ENCODE measurements at regions not wholly inside any gene's neighbourhood (a gene's known extent, or its start where the extent isn't known, plus 50 kb on each side); places are given as distances from the start of the nearest gene placed in this dataset.

DNA sequence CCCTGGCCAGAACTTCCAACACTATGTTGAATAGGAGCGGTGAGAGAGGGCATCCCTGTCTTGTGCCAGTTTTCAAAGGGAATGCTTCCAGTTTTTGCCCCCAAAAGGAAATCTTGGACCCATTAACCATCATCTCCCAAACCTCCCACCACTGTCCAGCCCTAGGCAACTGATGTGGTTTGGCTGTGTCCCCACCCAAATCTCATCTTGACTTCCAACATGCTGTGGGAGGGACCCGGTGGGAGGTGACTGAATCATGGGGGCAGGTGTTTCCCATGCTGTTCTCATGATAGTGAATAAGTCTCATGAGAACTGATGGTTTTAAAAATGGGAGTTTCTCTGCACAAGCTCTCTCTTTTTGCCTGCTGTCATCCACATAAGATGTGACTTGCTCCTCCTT lies 119.1 kb upstream of the RMDN2 start:
- DNase-seq (ENCODE audit: low read depth), result peak; percentile 65

DNA sequence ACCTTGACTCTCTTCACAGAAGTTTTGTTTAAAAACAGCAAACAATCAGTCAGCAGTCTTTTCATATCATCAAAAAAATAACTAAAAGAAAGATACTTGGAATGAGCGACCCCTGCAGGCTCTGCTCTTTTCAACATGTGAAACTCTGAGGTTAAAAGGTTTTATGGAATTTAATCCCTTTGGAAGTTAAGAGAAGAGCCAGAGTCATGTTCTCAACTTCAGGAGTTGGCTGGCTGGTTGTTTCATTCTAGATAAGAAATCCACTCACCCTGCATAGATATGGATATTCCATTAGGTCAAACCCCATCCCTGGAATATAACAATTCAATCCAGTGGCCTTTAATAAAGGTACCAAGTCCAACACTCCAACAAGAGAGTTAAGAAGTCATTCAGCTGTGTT lies 115.6 kb upstream of the RMDN2 start:
- peak; percentile 78 for DNase-seq (ENCODE audit: low read depth)

DNA sequence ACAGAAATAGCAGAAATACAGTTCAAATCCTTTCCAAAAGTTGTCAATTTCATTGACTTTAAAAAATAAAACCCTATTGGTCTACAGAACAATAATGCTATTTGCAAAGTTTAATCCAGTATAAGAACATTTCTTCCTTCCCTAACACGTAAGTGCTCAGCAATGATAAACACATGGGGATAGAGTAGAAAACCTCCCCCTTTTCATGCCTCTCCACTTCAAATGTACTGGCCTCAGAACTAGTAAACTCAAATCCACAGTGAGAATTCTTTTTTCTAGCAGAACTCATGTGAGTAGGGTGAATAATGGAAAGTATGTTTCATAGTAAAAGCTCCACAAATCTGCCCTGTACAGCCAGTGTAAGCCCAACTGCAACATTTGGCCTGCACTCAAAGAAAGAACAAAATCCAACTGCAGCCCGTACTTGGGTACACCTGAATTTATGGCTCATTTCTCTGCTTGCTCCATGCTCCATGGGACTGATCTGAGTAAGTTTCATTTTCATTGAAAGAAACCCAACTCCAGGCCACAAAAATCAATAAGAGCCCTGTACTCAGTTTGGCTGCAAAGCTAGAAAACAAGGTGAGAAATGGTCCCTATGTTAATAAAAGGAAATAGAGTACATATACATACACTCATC lies 115.0 kb upstream of the RMDN2 start:
- no peak for DNase-seq (ENCODE audit: low read depth)

DNA sequence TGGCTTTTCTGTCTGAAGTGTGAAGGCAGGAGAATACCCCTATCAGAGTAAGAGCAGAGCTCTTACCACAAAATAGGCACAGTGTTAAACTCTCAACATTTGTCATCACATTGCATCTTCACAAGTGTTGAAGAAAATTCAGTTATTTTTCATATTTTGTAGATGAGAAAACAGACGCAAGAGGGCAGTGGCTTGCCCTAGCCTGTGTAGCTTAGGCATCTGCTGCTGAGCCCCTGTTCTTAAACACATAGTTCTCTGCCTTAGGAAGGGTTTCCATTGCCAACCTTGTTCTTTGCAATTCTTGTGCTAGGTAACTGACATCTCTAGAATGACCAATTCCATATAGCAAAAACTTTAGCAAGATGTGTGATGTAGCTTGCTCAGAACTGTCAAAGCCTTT lies 112.7 kb upstream of the RMDN2 start:
- no peak for DNase-seq (ENCODE audit: low read depth)

DNA sequence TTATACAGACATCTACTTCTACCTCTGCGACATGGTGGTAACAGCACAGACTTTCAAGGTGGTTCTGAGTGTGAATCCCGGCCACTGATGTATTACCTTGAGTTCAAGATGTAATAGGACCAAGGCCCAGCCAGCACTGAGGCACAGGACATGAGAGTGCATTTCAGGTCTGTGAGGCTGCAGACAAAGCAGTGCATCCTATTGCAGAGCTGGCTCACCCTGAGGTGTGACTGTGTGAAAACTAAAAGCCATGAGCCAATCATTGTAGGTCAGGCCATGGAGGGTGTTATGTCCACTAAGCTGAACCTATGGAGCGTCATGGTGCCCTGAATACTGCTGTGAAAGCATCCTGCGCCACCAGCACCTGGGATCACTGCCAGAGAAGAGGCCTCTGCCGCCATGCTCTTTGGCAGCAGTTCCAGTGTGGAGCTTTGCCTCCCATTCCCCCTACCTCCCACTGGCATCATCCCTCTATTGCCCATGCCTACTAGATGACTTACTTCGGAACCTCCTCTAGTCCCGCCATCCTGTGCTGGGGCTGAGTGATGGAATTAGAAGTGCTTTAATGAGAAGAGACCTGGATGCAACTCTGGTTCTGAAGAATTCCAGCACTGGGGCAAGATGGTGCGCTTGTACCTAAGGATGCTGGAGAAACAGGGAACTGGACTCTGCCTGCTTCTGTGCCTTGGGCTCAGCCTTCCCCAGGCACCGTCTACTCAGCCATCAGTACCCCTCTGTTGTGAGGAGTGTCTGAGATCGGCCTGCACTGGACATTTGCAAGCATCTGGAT lies 112.0 kb upstream of the RMDN2 start:
- no peak for DNase-seq (ENCODE audit: low read depth)

DNA sequence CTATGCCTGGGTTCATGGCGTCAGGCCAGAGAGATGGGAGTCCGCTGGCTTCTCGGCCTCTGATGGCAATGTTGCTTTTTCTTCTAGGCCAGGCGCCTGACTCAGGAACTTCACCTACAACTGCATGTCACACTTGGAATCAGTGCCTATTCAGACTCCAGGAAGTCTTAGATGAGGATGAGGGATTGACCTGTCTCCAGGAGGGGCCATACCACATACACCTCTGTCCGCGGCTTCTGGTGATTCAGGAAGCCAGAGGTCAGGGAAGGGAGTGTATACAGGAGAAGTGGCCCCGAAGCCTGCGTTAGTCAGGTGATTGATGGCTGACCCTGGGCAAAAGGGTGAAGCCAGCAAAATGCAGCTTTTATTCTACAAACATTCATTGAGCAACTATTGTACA lies 109.1 kb upstream of the RMDN2 start:
- no peak for DNase-seq (ENCODE audit: low read depth)

DNA sequence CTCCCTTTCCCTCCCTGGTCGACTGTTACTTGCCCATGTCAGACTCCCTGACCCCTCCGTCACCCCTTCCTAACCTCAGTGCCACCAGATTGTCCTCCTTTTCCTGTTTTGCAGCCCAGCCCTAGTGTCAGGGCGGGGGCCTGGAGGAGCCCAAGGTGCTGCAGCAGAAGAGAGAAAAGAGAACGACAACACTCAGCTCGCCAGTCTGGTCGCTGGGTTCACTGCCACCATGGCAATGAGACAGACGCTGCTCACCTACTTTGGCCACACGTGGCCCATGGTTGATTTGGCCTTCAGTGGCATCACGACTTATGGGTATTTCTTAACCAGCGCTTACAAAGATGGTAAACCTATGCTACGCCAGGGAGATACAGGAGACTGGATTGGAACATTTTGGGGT lies 108.4 kb upstream of the RMDN2 start:
- DNase-seq (ENCODE audit: low read depth), result no peak

DNA sequence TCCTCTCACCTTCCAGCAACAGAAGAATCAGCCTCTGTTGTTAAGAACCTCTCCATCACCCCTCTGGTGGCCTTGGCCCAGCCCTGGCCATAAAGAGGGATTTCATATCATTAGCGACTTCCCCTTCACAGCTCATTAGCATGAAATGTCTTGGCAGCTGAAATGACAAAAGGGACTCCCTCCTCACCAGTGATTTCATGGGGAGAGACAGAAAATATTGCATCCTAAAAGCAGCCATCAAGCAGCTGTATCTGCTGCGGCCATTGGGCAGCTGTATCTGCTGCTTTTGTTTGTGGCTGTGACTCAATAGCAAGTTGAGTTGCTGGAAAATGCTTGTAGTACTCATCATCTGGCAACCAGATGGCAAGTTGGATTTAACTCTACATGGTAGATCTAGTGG lies 105.9 kb upstream of the RMDN2 start:
- peak; percentile 92 for DNase-seq (ENCODE audit: low read depth)

DNA sequence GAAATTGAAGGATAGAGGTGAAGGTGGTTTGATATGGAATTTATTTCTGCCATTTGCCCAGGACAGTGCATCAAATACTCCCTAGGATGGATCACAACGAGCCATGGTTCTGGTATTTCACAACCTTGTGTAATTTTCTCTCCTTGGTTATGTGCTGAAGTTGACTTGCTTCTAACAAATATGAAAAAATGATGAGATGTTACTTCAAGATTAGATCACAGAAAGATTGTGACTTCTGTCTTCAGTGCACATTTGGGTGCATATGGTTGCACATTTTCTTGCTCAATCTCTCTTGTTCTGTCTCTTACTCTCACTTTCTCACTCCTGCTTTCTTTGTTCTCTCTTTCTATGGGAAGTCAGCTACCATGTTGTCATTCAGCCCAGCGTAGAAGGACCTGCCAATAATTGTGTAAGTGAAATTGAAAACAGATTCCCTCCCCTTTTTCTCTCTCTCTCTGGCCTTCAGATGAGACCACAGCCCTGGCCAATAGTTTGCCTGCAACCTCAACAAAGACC lies 104.6 kb upstream of the RMDN2 start:
- DNase-seq (ENCODE audit: low read depth), result no peak

DNA sequence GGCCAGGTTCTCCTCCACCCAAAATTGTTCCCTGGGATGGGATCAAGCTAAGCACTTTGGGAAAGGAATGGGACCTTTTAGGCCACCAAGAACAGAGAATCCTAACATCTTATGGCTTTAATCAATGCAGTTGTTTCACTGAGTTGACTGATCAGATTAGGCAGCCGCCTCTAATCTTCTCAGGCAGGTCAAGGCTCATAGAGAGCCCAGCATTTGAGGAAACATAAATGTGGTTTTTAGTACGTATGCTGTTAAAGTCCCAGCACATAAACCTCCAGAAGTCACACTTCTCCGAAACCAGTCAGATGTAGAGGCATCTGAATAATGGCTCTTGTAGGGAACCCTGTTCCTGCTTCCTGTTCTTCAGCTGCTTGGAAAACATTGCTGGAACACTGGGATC lies 99.5 kb upstream of the RMDN2 start:
- DNase-seq (ENCODE audit: low read depth), result no peak

DNA sequence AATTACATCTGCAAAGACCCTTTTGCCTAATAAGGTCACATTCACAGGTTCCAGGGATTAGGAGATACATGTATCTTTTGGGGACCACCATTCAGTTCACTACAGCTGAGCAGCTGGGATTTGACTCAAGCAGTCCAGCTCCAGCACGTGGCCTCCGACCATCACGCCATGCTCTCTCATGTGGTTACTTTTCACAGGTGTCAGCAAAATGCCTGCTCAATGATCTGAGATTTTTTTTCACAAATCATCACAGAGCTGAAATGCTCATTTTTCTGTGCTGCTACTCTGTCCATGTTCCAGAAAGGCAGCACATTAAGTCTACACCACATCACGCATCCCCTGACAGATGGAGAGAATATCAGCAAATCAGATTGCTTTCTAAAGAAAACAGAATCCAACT lies 98.5 kb upstream of the RMDN2 start:
- DNase-seq (ENCODE audit: low read depth), result no peak

DNA sequence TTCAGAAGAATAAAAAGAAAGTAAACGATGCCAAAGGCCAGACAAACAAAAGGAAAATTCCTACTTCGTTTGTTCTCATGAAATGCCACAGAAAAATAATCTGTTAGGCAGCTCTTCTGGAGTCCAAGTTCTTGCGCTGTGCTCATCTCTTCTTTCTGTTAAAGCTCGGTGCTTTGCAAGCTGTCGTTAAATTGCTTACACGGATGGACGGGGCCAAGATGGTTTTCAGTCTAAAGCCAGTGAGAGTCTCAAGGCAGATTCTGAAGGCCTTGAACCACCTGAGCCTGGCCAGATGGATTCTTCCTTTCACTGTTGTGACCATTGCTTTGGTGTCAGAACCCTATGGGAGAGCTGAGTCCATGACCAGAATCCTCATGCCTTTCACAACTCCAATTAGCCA lies 97.6 kb upstream of the RMDN2 start:
- no peak for DNase-seq (ENCODE audit: low read depth)

DNA sequence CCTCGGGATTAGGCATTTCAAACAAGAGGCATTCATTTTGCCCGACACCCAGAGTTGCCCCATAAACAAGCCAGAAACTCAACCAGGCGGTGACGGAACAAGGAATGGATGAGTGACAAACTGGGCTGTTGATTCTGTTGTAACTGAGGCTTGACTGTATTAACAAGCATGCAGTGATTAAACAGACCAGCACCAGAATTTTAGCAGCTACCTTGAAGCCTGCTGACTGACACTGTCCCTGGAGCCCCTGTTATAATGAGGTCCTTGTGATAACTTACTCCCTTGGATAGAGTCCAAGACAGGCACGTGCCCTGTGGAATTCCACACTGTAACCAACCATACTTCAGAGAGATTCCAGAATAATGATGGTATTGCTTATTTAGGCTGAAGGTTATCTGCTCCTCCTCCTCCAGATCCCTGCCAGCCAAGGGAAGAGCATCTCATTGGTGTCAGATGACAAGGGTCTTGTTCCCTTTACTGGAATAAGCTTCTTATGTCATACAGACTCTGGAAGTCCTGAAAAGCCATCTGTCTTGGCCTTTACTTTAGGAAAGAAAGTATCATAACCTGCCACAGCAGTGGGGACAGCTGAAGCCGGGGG lies 97.1 kb upstream of the RMDN2 start:
- peak; percentile 93 for DNase-seq (ENCODE audit: low read depth)

DNA sequence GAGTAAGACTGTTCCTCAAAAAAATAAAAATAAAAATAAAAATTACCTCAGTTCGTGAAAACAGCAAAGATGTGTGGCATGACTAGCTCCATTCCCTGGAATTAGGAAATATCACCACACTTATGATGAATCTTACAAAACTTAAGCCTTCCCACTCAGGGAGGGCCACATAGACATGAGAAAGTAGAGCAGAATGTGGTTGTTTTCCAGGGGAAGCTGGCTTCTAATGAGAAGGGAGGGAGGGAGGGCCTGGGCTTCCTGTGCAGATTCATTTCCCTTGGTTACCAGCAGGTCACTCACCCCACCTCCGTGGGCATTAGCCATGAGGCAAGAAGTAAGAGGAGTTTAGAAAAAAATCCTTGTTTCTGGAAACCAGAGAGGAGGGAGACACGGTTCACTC lies 95.9 kb upstream of the RMDN2 start:
- DNase-seq (ENCODE audit: low read depth), result peak; percentile 77

DNA sequence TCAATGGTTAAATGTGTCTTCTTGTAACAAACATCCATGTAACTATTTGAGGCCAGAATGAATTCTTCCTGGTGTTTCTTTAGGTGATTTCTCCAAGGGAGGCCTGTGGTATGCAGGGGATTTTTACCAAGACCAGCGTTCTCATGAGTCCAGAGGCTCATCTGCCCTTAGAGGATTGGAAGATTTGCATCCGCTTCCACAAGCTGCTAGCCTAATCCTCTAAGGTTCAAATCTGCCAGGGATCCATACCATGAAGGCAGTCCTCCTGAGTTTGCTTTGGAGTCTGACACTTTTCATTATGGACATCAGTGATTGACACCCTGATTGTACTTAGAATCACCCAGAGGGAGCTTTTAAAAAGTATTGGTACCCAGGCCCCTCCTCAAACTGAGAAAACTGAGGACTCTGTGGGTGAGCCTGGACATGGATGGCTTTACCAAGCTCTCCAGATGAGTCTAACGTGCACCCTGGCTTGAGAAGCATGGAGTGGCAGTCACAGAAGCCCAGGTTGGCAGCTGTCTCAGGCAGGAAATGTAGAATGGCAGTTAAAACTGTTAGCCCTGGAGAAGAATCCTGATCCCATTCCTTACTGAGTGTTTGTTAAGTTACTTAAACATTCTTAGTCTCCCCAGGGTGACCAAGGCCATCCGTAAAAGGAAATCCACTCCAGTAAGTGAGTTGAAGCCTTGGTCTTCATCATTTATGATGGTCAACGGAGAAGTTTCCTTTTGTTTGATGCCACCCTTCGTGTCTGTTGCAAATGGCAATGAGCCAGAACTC lies 95.3 kb upstream of the RMDN2 start:
- DNase-seq (ENCODE audit: low read depth), result no peak

DNA sequence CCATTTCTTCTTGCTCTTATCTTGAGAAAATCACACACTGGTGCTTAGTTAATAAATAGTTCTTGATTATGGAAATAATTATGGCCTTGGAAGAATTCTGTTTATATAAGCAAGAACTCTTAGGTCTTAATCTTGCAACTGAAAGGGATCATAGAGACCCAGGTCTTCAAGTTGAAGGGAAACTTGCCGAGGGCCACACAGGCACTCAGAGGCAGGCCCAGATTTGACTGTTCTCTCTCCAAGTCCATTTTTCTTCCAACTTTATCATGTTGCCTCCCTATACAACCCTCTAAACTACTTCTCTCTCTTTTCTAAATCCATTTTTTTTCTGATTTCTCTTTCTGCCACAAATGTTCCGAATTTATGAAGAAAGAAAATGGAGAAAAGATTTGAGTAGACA lies 94.5 kb upstream of the RMDN2 start:
- DNase-seq (ENCODE audit: low read depth), result no peak

DNA sequence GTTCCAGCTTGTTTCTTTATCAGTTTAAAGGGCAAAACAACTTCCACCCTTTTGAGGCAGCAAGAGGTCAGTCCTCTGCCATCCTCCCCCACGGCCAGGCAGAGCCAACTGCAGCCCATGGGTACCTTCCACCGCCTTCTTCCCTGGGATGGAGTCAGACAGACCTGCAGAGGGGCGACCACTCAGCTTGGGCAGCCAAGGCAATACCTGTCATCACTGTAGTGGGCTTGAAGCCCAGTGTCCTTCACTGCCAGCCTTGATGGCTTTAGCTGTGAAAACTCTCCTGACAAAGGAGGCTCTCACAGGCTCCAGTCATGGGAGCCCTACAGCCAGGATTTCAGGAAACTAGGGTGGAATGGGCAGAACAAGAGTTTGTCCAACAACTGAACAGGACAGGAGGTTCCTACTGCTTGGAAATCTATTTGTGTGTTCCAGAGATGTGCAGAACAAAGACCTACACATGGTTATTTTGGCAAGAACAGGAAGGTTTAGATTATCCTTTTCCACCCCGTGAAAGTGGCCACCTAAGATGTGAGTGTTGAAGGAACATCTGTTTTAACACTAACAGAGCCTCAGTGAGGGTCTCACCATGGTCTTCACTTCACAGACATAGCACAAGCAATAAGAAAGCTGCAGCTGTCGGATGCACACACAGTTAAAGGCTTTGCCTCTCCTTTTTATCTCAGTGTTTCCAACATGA lies 93.9 kb upstream of the RMDN2 start:
- DNase-seq (ENCODE audit: low read depth), result no peak

DNA sequence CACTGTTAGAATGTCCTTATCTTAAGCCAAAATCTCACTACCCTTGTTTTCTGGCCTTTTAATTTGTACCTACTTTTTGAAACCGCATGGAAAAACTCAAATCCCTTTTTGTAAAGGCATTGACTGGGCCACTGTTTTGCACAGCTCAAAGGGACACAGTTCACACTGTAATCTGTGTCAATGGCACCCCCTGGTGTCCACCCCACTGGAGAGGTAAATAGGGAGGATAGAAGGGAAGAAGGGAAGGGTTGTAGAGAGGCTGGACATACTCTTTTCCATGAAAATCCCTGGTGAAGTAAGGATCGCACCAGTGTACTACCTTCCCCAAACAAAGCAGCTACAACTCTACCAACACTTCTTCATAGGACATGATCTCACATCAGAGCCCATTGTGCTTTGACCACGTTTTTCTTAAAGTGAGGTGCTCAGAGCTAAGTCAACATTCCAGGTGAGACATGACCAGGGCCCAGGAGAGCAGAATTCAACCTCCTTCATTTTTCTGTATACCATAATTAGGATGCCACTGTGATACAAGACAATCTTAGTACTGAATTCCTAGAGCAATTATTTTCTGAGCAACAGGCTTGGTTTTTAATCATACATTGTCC lies 92.4 kb upstream of the RMDN2 start:
- DNase-seq (ENCODE audit: low read depth), result peak; percentile 94

DNA sequence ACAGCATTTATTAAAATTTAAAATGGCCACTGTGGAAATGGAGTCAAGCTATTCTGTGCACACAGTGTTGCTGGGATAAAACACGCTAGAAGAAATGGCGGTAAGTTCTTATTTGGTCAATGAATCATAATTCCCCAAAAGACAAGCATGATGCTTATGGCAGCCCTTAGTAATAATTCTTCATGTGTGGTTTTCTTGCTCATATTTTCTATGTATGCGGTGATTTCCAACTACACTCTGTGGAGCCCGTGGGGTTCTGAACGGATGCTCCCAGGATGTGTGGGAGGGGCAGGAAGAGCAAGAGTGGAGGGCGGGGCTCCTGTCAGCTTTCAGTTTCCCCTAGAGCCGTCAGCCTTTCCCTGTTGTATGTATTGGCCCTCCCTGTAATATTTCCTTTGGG lies 91.7 kb upstream of the RMDN2 start:
- DNase-seq (ENCODE audit: low read depth), result no peak

DNA sequence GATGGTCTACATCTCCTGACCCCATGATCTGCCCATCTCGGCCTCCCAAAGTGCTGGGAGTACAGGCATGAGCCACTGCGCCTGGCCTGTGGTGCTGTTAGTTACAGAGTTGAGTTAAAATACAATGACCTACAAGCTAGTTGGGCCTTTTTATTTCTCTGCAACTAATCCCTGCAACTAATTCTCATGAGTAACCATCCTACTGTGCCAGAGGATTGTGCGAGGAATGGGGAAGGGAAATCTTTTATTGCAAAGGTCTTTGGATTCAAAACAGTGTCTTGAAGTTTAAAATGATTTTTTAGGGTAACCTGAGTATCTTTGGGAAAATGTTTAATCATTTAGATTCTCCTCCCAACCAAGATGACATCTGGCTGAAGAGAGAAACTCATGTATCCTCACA lies 88.8 kb upstream of the RMDN2 start:
- DNase-seq (ENCODE audit: low read depth), result no peak

DNA sequence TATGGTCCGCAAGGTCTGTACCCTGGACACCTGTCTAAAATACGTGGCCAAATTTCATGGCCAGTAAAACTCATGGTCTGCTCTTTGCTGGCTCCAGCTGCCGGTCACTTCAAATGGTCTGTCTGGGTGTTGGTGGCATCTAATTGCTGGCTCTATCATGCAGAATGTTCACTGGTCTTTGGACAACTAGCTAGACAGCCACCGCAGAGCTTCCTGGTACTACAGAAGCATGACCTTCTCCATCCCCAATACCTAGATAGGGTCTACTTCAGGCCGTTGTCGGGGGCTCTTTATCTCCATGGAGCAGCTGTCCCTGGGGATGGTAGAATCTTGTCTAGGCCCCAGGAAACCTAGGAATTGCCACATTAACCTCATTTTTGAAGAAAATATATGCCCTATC lies 88.4 kb upstream of the RMDN2 start:
- DNase-seq (ENCODE audit: low read depth), result no peak
